ENCODE measurements at regions not wholly inside any gene's neighbourhood (a gene's known extent, or its start where the extent isn't known, plus 50 kb on each side); places are given as distances from the start of the nearest gene placed in this dataset.
A peak's percentile ranks its signal among the peaks of the same experiment; 100 is the strongest.
"Not testable (repeated sequence)": the region's sequence is repeated elsewhere in the genome, so short reads cannot be mapped to it uniquely, and the experiment has no call there.

GRCh38 chr7:137142376-137142775, 201.2 kb downstream of the PTN start:
- H3K4me1 ChIP-seq (replicated peaks) = peaks cover 20% of the 10 kb centered on the region
- H3K9me3 ChIP-seq (replicated peaks) = no peaks in the 10 kb centered on the region
- no peaks in the 10 kb centered on the region for H3K36me3 ChIP-seq
- H3K4me3 ChIP-seq = no peak overlapping the region
- H3K27me3 ChIP-seq (replicated peaks) = no peaks in the 10 kb centered on the region
- H3K27ac ChIP-seq = no peak overlapping the region
- DNase-seq (ENCODE audit: low read depth in 1 of 2, low spot score in 2 of 2) = no peak

- H3K27ac ChIP-seq = peak overlapping the region; percentile 48
- no peaks in the 10 kb centered on the region for H3K27me3 ChIP-seq (replicated peaks)
- no peaks in the 10 kb centered on the region for H3K36me3 ChIP-seq
- H3K9me3 ChIP-seq (replicated peaks) = no peaks in the 10 kb centered on the region; the same call in 1 of the 2 replicates
- peak in 1 of 2 experiments; percentile 61 for DNase-seq (ENCODE audit: low read depth in 1 of 2, low spot score in 2 of 2)
- H3K4me1 ChIP-seq (replicated peaks) = peaks cover 30% of the 10 kb centered on the region
- no peak overlapping the region for H3K4me3 ChIP-seq
These were observed 207.7 kb downstream of the PTN start for GRCh38 chr7:137135654-137136350.

GRCh38 chr7:137130751-137131158, 212.8 kb downstream of the PTN start:
- peaks cover 42% of the 10 kb centered on the region for H3K4me1 ChIP-seq (replicated peaks)
- peak overlapping the region; percentile 88 for H3K27ac ChIP-seq
- no peaks in the 10 kb centered on the region for H3K27me3 ChIP-seq (replicated peaks)
- H3K4me3 ChIP-seq = no peak overlapping the region
- no peaks in the 10 kb centered on the region for H3K36me3 ChIP-seq
- DNase-seq (ENCODE audit: low read depth in 1 of 2, low spot score in 2 of 2) = peak; percentile 84 to 88
- H3K9me3 ChIP-seq (replicated peaks) = no peaks in the 10 kb centered on the region; the same call in 1 of the 2 replicates

GRCh38 chr7:137129025-137129424, 214.5 kb downstream of the PTN start:
- H3K36me3 ChIP-seq = no peaks in the 10 kb centered on the region
- H3K4me3 ChIP-seq = no peak overlapping the region
- peaks cover 28% of the 10 kb centered on the region for H3K4me1 ChIP-seq (replicated peaks)
- no peaks in the 10 kb centered on the region for H3K27me3 ChIP-seq (replicated peaks)
- H3K9me3 ChIP-seq (replicated peaks) = no peaks in the 10 kb centered on the region; the same call in 1 of the 2 replicates
- no peak for DNase-seq (ENCODE audit: low read depth in 1 of 2, low spot score in 2 of 2)
- H3K27ac ChIP-seq = no peak overlapping the region

GRCh38 chr7:137127806-137128205, 215.7 kb downstream of the PTN start:
- Histone ChIP-seq H3K4me1 (replicated peaks) (peaks cover 28% of the 10 kb centered on the region), H3K4me3 (no peak overlapping the region), H3K36me3 (no peaks in the 10 kb centered on the region), H3K27me3 (replicated peaks) (no peaks in the 10 kb centered on the region), H3K27ac (no peak overlapping the region), H3K9me3 (replicated peaks) (no peaks in the 10 kb centered on the region; the same call in 1 of the 2 replicates)
- no peak for DNase-seq (ENCODE audit: low read depth in 1 of 2, low spot score in 2 of 2)

GRCh38 chr7:137127058-137127457, 216.5 kb downstream of the PTN start:
- Histone ChIP-seq H3K27ac (no peak overlapping the region), H3K36me3 (no peaks in the 10 kb centered on the region), H3K27me3 (replicated peaks) (no peaks in the 10 kb centered on the region), H3K4me3 (no peak overlapping the region), H3K9me3 (replicated peaks) (no peaks in the 10 kb centered on the region; the same call in 1 of the 2 replicates), H3K4me1 (replicated peaks) (peaks cover 28% of the 10 kb centered on the region)
- no peak for DNase-seq (ENCODE audit: low read depth in 1 of 2, low spot score in 2 of 2)

- no peak overlapping the region for H3K4me3 ChIP-seq
- no peak overlapping the region for H3K27ac ChIP-seq
- peaks cover 14% of the 10 kb centered on the region for H3K4me1 ChIP-seq (replicated peaks)
These were observed 221.4 kb downstream of the PTN start for GRCh38 chr7:137122145-137122544.

GRCh38 chr7:137120690-137121089, 222.8 kb downstream of the PTN start:
- no peak for DNase-seq (ENCODE audit: low read depth in 1 of 2, low spot score in 2 of 2)
- peaks cover 14% of the 10 kb centered on the region for H3K4me1 ChIP-seq (replicated peaks)
- H3K36me3 ChIP-seq = no peaks in the 10 kb centered on the region
- H3K4me3 ChIP-seq = no peak overlapping the region
- H3K9me3 ChIP-seq (replicated peaks) = no peaks in the 10 kb centered on the region
- no peaks in the 10 kb centered on the region for H3K27me3 ChIP-seq (replicated peaks)
- H3K27ac ChIP-seq = peak overlapping the region; percentile 12; the same call in 1 of the 2 replicates

More at GRCh38 chr7:137122145-137122544, 221.4 kb downstream of the PTN start:
- Histone ChIP-seq H3K27me3 (replicated peaks) (no peaks in the 10 kb centered on the region), H3K9me3 (replicated peaks) (no peaks in the 10 kb centered on the region), H3K36me3 (no peaks in the 10 kb centered on the region)
- no peak for DNase-seq (ENCODE audit: low read depth in 1 of 2, low spot score in 2 of 2)

- no peaks in the 10 kb centered on the region for H3K27me3 ChIP-seq (replicated peaks)
- no peak for DNase-seq (ENCODE audit: low read depth in 1 of 2, low spot score in 2 of 2)
- no peaks in the 10 kb centered on the region for H3K4me1 ChIP-seq (replicated peaks)
- H3K27ac ChIP-seq = no peak overlapping the region
- no peaks in the 10 kb centered on the region for H3K9me3 ChIP-seq (replicated peaks)
- no peak overlapping the region for H3K4me3 ChIP-seq
- no peaks in the 10 kb centered on the region for H3K36me3 ChIP-seq
These were observed 233.0 kb downstream of the PTN start for GRCh38 chr7:137110535-137110934.

GRCh38 chr7:137110091-137110509, 233.4 kb downstream of the PTN start:
- Histone ChIP-seq H3K4me3 (no peak overlapping the region), H3K9me3 (replicated peaks) (no peaks in the 10 kb centered on the region), H3K27ac (no peak overlapping the region), H3K27me3 (replicated peaks) (no peaks in the 10 kb centered on the region), H3K4me1 (replicated peaks) (no peaks in the 10 kb centered on the region), H3K36me3 (no peaks in the 10 kb centered on the region)
- no peak for DNase-seq (ENCODE audit: low read depth in 1 of 2, low spot score in 2 of 2)

GRCh38 chr7:137107802-137108201, 235.7 kb downstream of the PTN start:
- H3K4me1 ChIP-seq (replicated peaks) = peaks cover 11% of the 10 kb centered on the region
- H3K4me3 ChIP-seq; H3K27ac ChIP-seq; H3K36me3 ChIP-seq; H3K27me3 ChIP-seq (replicated peaks); DNase-seq (ENCODE audit: low read depth in 1 of 2, low spot score in 2 of 2); H3K9me3 ChIP-seq (replicated peaks): not testable (repeated sequence)

GRCh38 chr7:137103526-137103925, 235.1 kb downstream of the CHRM2 start:
- peak; percentile 22 to 65 for DNase-seq (ENCODE audit: low read depth in 1 of 2, low spot score in 2 of 2)
- H3K4me3 ChIP-seq; H3K27ac ChIP-seq; H3K9me3 ChIP-seq (replicated peaks); H3K36me3 ChIP-seq; H3K27me3 ChIP-seq (replicated peaks): not testable (repeated sequence)
- H3K4me1 ChIP-seq (replicated peaks) = peaks cover 11% of the 10 kb centered on the region

- H3K27ac ChIP-seq = no peak overlapping the region
- DNase-seq (ENCODE audit: low read depth in 1 of 2, low spot score in 2 of 2) = no peak
- no peaks in the 10 kb centered on the region for H3K36me3 ChIP-seq
- H3K4me1 ChIP-seq (replicated peaks) = no peaks in the 10 kb centered on the region
- H3K4me3 ChIP-seq = no peak overlapping the region
- no peaks in the 10 kb centered on the region for H3K27me3 ChIP-seq (replicated peaks)
- H3K9me3 ChIP-seq (replicated peaks) = no peaks in the 10 kb centered on the region
These were observed 228.7 kb downstream of the CHRM2 start for GRCh38 chr7:137097111-137097510.

- Histone ChIP-seq H3K27me3 (replicated peaks) (no peaks in the 10 kb centered on the region), H3K27ac (no peak overlapping the region), H3K36me3 (no peaks in the 10 kb centered on the region), H3K9me3 (replicated peaks) (no peaks in the 10 kb centered on the region), H3K4me3 (no peak overlapping the region), H3K4me1 (replicated peaks) (no peaks in the 10 kb centered on the region)
- no peak for DNase-seq (ENCODE audit: low read depth in 1 of 2, low spot score in 2 of 2)
These were observed 228.2 kb downstream of the CHRM2 start for GRCh38 chr7:137096607-137097006.

GRCh38 chr7:137093198-137093597, 224.7 kb downstream of the CHRM2 start:
- DNase-seq (ENCODE audit: low read depth in 1 of 2, low spot score in 2 of 2) = no peak
- H3K27ac ChIP-seq = no peak overlapping the region
- no peak overlapping the region for H3K4me3 ChIP-seq
- H3K9me3 ChIP-seq (replicated peaks) = no peaks in the 10 kb centered on the region
- no peaks in the 10 kb centered on the region for H3K36me3 ChIP-seq
- no peaks in the 10 kb centered on the region for H3K27me3 ChIP-seq (replicated peaks)
- no peaks in the 10 kb centered on the region for H3K4me1 ChIP-seq (replicated peaks)
